SK-N-MC (cell line): ENCODE measurements at regions not wholly inside any gene's neighbourhood (a gene's known extent, or its start where the extent isn't known, plus 50 kb on each side); places are given as distances from the start of the nearest gene placed in this dataset.

Source experiments
- EZH2 ChIP-seq: fragments of 200-600 bp; sonication (generic); IDR thresholded peaks from one replicate; pipeline ENCODE4 v1.6.1; 2017; ENCODE audit warnings: antibody characterized with exemption
- FOXP2 ChIP-seq: optimal IDR thresholded peaks from 2 replicates; pipeline ENCODE3; 2011; ENCODE audit warnings: mild to moderate bottlenecking, moderate library complexity; ENCODE audit not compliant: insufficient read depth; ENCODE audit errors: extremely low read length, control extremely low read depth
- POLR2AphosphoS5 ChIP-seq: IDR thresholded peaks from 2 replicates; pipeline ENCODE4 v1.6.1; 2012; ENCODE audit warnings: mild to moderate bottlenecking, low read depth, low read length, borderline replicate concordance

DNA sequence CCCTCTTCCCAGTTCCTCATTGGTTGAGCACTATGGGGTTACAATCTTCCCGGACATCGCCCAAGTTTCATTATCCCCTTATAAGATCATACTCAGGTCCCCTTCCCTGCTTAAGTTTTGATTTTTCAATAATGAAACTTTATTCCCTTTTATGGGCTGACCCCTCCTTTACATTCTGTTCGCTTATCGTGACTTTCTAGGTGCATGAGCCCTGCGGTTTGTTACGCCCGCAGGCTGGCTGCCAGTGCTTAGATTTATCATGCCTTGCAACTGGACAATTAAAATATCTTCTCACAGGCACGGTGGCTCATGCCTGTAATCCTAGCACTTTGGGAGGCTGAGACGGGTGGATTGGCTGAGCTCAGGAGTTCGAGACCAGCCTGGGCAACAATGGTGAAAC is 127.9 kb upstream of the FER start:
- no peak for TF ChIP-seq EZH2
- no peak for TF ChIP-seq POLR2AphosphoS5
- TF ChIP-seq FOXP2 = no peak
